HG03025 (cell line): ENCODE measurements at regions not wholly inside any gene's neighbourhood (a gene's known extent, or its start where the extent isn't known, plus 50 kb on each side); places are given as distances from the start of the nearest gene placed in this dataset.
"Not testable (repeated sequence)": the region's sequence is repeated elsewhere in the genome, so short reads cannot be mapped to it uniquely, and the experiment has no call there.

Experiments used
- ATAC-seq: cut with Tn5 transposase; IDR thresholded peaks from one replicate; pipeline ENCODE4 v1.9.1; 2021; ENCODE audit warnings: mild to moderate bottlenecking, moderate library complexity; ENCODE audit not compliant: unreplicated experiment, low FRiP score

GRCh38 chr1:186775881-186776560, 52.7 kb upstream of the PLA2G4A start:
- no peak for ATAC-seq

GRCh38 chr1:186775036-186775435, 53.7 kb upstream of the PLA2G4A start:
- ATAC-seq, result no peak

- peak; percentile 36 for ATAC-seq
Measured at GRCh38 chr1:186772228-186772627, 56.5 kb upstream of the PLA2G4A start.

GRCh38 chr1:186770421-186770820, 58.3 kb upstream of the PLA2G4A start:
- ATAC-seq, result no peak

- ATAC-seq, result peak; percentile 90
Measured at GRCh38 chr1:186768906-186769305, 59.8 kb upstream of the PLA2G4A start.

GRCh38 chr1:186765446-186765845, 63.3 kb upstream of the PLA2G4A start:
- ATAC-seq, result no peak

- no peak for ATAC-seq
Measured at GRCh38 chr1:186763107-186763506, 65.6 kb upstream of the PLA2G4A start.

GRCh38 chr1:186762653-186763052, 66.1 kb upstream of the PLA2G4A start:
- ATAC-seq, result no peak

GRCh38 chr1:186761358-186761757, 67.4 kb upstream of the PLA2G4A start:
- peak; percentile 63 for ATAC-seq

- ATAC-seq, result no peak
Measured at GRCh38 chr1:186760446-186760845, 68.3 kb upstream of the PLA2G4A start.

- ATAC-seq, result not testable (repeated sequence)
Measured at GRCh38 chr1:186758896-186759606, 69.7 kb upstream of the PLA2G4A start.

GRCh38 chr1:186757851-186758250, 70.9 kb upstream of the PLA2G4A start:
- no peak for ATAC-seq

GRCh38 chr1:186754542-186755145, 74.1 kb upstream of the PLA2G4A start:
- ATAC-seq, result no peak

- ATAC-seq, result no peak
Measured at GRCh38 chr1:186753241-186753640, 73.0 kb upstream of the PTGS2 start.

- no peak for ATAC-seq
Measured at GRCh38 chr1:186750257-186750656, 70.0 kb upstream of the PTGS2 start.

GRCh38 chr1:186749820-186750219, 69.6 kb upstream of the PTGS2 start:
- no peak for ATAC-seq

GRCh38 chr1:186747661-186748060, 67.4 kb upstream of the PTGS2 start:
- no peak for ATAC-seq

- no peak for ATAC-seq
Measured at GRCh38 chr1:186745531-186746146, 65.4 kb upstream of the PTGS2 start.

GRCh38 chr1:186741640-186742039, 61.4 kb upstream of the PTGS2 start:
- no peak for ATAC-seq

- ATAC-seq, result peak; percentile 54
Measured at GRCh38 chr1:186740324-186740723, 60.1 kb upstream of the PTGS2 start.

GRCh38 chr1:186739515-186739914, 59.3 kb upstream of the PTGS2 start:
- ATAC-seq, result no peak
